AG04450 (cell line): ENCODE measurements at regions not wholly inside any gene's neighbourhood (a gene's known extent, or its start where the extent isn't known, plus 50 kb on each side); places are given as distances from the start of the nearest gene placed in this dataset.
A peak's percentile ranks its signal among the peaks of the same experiment; 100 is the strongest.

Experiments
- CTCF ChIA-PET: fragments of 300-600, 350-600 bp; formaldehyde crosslinking; extraction: SDS; loops from one replicate; lab custom pipeline; 2022; ENCODE audit warnings: antibody characterized with exemption, inconsistent platforms; lab: Charles Lee
- POLR2A ChIA-PET: fragments of 350-600 bp; formaldehyde crosslinking; extraction: SDS; loops from one replicate; lab custom pipeline; 2021; ENCODE audit warnings: antibody characterized with exemption, inconsistent platforms; lab: Yijun Ruan, JAX
- DNase-seq: peaks from one replicate; pipeline ENCODE4 v3.0.0-alpha.2; 2011; ENCODE audit warnings: low read depth, low spot score
- H3K27ac ChIP-seq: one replicate; pipeline ENCODE4 v1.5.1; 2012; ENCODE audit warnings: low read depth, low read length, control low read depth
- H3K27me3 ChIP-seq: one replicate; pipeline ENCODE4 v1.6.0; 2012; ENCODE audit warnings: low read length; ENCODE audit not compliant: control insufficient read depth, insufficient read depth
- H3K4me3 ChIP-seq: 2 replicates; pipeline ENCODE4 v1.5.1; 2011; ENCODE audit warnings: mild to moderate bottlenecking, low read depth, low read length, control low read depth
- H3K9me3 ChIP-seq: 2 replicates; pipeline ENCODE4 v1.5.1; 2012; ENCODE audit warnings: low read length; ENCODE audit not compliant: control insufficient read depth, insufficient read depth
- TF ChIP-seq, protein P1 (sequence below): IDR thresholded peaks from 2 replicates; pipeline ENCODE4 v1.5.1; 2011; ENCODE audit warnings: low read depth, low read length, control low read depth, inconsistent platforms

DNA sequence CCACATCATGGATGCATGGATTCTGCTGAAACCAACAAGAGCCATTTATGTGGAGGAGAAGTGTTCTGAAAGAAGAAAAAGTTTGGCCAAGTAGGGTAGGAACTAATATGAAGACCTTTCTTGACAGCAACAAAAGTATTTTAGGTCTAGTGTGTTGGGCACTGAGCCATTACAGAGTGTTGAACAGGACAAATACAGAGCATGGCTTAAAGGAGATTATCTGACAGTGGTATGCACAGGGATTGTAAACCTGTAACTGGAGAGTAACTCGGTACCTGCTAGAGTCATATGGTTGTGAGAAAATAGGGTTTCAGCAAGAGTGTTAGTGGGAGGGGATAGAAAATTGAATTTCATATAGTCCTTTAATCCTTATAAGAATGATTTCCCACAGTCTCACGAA, 513.2 kb upstream of the WWC1 start:
- POLR2A ChIA-PET = no interaction called here
- Histone ChIP-seq H3K27me3 (no peaks in the 10 kb centered on the region), H3K9me3 (no peaks in the 10 kb centered on the region), H3K27ac (no peak overlapping the region), H3K4me3 (no peak overlapping the region)
- CTCF ChIA-PET = interaction anchor here (1.0 kb wide), 1 partner anchor 56 kb away, joined by 5 read pairs; no protein-coding TSS in a partner anchor
- TF ChIP-seq, protein P1, sequence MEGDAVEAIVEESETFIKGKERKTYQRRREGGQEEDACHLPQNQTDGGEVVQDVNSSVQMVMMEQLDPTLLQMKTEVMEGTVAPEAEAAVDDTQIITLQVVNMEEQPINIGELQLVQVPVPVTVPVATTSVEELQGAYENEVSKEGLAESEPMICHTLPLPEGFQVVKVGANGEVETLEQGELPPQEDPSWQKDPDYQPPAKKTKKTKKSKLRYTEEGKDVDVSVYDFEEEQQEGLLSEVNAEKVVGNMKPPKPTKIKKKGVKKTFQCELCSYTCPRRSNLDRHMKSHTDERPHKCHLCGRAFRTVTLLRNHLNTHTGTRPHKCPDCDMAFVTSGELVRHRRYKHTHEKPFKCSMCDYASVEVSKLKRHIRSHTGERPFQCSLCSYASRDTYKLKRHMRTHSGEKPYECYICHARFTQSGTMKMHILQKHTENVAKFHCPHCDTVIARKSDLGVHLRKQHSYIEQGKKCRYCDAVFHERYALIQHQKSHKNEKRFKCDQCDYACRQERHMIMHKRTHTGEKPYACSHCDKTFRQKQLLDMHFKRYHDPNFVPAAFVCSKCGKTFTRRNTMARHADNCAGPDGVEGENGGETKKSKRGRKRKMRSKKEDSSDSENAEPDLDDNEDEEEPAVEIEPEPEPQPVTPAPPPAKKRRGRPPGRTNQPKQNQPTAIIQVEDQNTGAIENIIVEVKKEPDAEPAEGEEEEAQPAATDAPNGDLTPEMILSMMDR = no peak
- DNase-seq = no peak

DNA sequence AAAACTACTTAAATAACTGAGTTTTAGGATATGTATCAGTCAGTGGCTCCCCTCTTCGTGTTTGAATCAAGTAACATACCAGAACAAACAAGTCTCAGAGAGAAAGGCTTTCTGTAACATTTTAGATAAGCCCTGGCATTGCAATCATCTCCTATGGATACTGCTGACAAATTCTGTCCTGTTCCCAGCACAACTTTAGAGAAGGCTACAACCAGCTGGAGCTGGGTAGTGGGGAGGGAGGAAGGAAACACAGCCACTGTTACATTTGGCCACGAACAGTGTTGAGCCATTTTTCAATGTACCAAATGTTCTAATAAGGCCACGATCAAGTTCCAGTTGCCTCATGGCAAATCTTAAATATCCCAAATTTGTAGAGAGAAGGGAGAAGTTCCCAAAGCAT, 511.8 kb upstream of the WWC1 start:
- H3K27ac ChIP-seq = no peak overlapping the region
- CTCF ChIA-PET = no interaction called here
- no peaks in the 10 kb centered on the region for H3K27me3 ChIP-seq
- DNase-seq = no peak
- no peaks in the 10 kb centered on the region for H3K9me3 ChIP-seq
- H3K4me3 ChIP-seq = no peak overlapping the region
- POLR2A ChIA-PET = no interaction called here
- TF ChIP-seq, protein P1 = no peak

DNA sequence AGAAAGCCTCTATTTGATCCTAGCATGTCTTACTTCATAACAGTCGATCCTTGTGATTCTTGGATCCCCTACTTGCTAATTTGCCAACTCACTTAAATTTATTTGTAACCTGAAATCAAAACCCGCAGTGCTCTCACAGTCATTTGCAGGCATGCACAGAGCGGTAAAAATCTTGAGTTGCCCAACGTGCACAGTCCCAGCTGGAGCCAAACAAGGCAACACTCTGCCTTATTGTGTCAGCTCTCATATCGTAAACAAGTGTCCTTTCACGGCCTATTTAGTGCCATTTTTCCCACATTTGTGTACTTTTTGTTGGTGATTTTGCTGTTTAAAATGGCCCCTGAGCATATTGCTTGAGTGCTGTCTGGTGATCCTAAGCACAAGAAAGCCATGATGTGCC, 511.3 kb upstream of the WWC1 start:
- Histone ChIP-seq H3K27ac (no peak overlapping the region), H3K9me3 (no peaks in the 10 kb centered on the region), H3K4me3 (no peak overlapping the region), H3K27me3 (no peaks in the 10 kb centered on the region)
- POLR2A ChIA-PET = no interaction called here
- TF ChIP-seq, protein P1 = no peak
- CTCF ChIA-PET = no interaction called here
- no peak for DNase-seq

DNA sequence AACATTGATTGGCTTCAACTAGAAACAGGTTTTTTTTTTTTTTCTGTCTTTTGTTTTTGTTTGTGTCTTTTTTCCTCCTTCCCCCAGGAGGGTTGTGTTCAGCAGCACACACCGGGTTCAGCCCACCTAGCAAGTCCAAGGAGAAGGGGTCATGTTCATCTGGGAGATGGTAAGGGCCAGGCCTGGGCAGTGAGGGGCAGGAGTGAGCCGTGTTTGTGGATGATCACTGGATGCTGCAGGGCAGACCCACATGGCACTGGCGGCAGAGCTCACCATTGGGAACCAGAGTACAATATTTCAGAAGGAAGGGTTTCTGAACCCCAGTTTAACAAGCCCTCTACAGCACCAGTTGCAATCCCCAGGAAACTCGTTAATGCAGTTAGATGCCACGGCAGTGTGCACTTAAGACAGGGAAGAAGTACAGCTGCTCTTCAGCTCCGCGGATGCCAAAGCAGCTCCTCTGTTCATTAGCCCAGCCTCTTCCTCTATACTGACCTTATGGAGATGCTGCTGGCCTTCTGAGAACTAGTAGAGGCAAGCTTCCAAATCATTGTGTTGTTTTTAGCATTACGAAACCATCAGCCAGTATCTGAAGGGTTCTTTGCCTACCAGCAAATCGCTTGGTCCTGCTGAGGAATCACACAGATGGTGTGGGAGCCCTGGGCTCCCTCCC, 508.2 kb upstream of the WWC1 start:
- POLR2A ChIA-PET = no interaction called here

DNA sequence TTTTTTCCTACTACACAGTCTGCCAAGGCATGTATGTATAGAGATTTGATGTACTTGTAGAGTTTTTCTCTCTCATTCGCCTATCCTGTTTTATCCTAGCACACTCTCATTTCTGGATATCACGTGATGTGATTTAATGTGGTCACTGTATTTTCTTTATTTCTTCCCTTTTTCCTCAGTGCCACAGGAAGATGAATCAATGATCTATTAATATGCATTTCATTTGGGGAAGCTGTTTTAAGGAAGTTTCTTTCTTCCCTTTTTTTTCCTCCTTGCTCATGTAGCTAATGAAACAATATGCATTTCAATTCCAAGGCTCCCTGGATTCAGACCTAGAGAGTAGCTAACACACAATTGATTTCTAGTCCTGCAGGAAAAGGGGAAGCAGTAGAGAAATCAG, 506.3 kb upstream of the WWC1 start:
- ChIA-PET POLR2A (no interaction called here), CTCF (interaction anchor here (1.2 kb wide), 1 partner anchor 62 kb away, joined by 5 read pairs; no protein-coding TSS in a partner anchor)
- DNase-seq = no peak
- Histone ChIP-seq H3K27me3 (no peaks in the 10 kb centered on the region), H3K27ac (no peak overlapping the region), H3K9me3 (no peaks in the 10 kb centered on the region), H3K4me3 (no peak overlapping the region)
- TF ChIP-seq, protein P1 = no peak

More for the DNA sequence above, 508.2 kb upstream of the WWC1 start:
- TF ChIP-seq, protein P1 = no peak
- DNase-seq = peak; percentile 21
- H3K9me3 ChIP-seq = no peaks in the 10 kb centered on the region
- H3K27me3 ChIP-seq = no peaks in the 10 kb centered on the region
- CTCF ChIA-PET = interaction anchor here (1.0 kb wide), 1 partner anchor 24 kb away, joined by 6 read pairs; no protein-coding TSS in a partner anchor
- no peak overlapping the region for H3K4me3 ChIP-seq
- no peak overlapping the region for H3K27ac ChIP-seq
